ENCODE measurements at regions not wholly inside any gene's neighbourhood (a gene's known extent, or its start where the extent isn't known, plus 50 kb on each side); places are given as distances from the start of the nearest gene placed in this dataset.

- Histone ChIP-seq H3K4me1 (peaks cover 8 to 12% of the 10 kb centered on the region in 2 donors), H3K27me3 (no peaks in the 10 kb centered on the region), H3K27ac (no peak overlapping the region), H3K9me3 (no peaks in the 10 kb centered on the region), H3K36me3 (no peaks in the 10 kb centered on the region), H3K4me3 (no peak overlapping the region)
- intact Hi-C loops (cut with DNase I; ENCODE audit: low total_unique reads) (no loop called here), in situ Hi-C loops (cut with MboI; ENCODE audit: low sequenced_read_pairs in 4 of 4) (no loop called here)
- ATAC-seq: no peak
- no peak for DNase-seq
- TF ChIP-seq POLR2A (IDR thresholded peaks at IDR 0.05): no peak
- TF ChIP-seq CTCF (IDR thresholded peaks at IDR 0.05 in 4 of 5, conservative IDR thresholded peaks at IDR 0.05 in 1 of 5): no peak
Observed at GRCh38 chr2:106991866-106992265, 105.9 kb upstream of the ST6GAL2 start.

GRCh38 chr2:106995556-106995955 lies 109.6 kb upstream of the ST6GAL2 start:
- intact Hi-C loops (cut with DNase I; ENCODE audit: low total_unique reads): no loop called here
- Histone ChIP-seq H3K9me3 (no peaks in the 10 kb centered on the region), H3K4me3 (peak overlapping the region in 1 of 4 donors; percentile 41), H3K36me3 (no peaks in the 10 kb centered on the region), H3K27me3 (no peaks in the 10 kb centered on the region), H3K27ac (peak overlapping the region; percentile 64 to 79 (median 70)), H3K4me1 (peaks cover 9 to 15% of the 10 kb centered on the region in 2 donors)
- ATAC-seq (peak; percentile 68 to 86), DNase-seq (no peak)
- TF ChIP-seq CTCF (IDR thresholded peaks at IDR 0.05 in 4 of 5, conservative IDR thresholded peaks at IDR 0.05 in 1 of 5) (no peak), POLR2A (IDR thresholded peaks at IDR 0.05) (no peak)
- in situ Hi-C loops (cut with MboI; ENCODE audit: low sequenced_read_pairs in 4 of 4): no loop called here

GRCh38 chr2:106996171-106996769 lies 110.3 kb upstream of the ST6GAL2 start:
- peak; percentile 12 to 33 for DNase-seq
- Histone ChIP-seq H3K27ac (peak overlapping the region; percentile 64 to 79 (median 70)), H3K4me3 (peak overlapping the region in 3 of 4 donors; percentile 4 to 41 (median 17)), H3K27me3 (no peaks in the 10 kb centered on the region), H3K4me1 (peaks cover 9 to 15% of the 10 kb centered on the region in 2 donors), H3K36me3 (no peaks in the 10 kb centered on the region), H3K9me3 (no peaks in the 10 kb centered on the region)
- peak; percentile 83 to 89 for ATAC-seq
- in situ Hi-C loops (cut with MboI; ENCODE audit: low sequenced_read_pairs in 4 of 4): no loop called here
- TF ChIP-seq POLR2A (IDR thresholded peaks at IDR 0.05) (no peak), CTCF (IDR thresholded peaks at IDR 0.05 in 4 of 5, conservative IDR thresholded peaks at IDR 0.05 in 1 of 5) (no peak)
- intact Hi-C loops (cut with DNase I; ENCODE audit: low total_unique reads): no loop called here

- ATAC-seq (no peak), DNase-seq (no peak)
- in situ Hi-C loops (cut with MboI; ENCODE audit: low sequenced_read_pairs in 4 of 4) (no loop called here), intact Hi-C loops (cut with DNase I; ENCODE audit: low total_unique reads) (no loop called here)
- no peaks in the 10 kb centered on the region for H3K27me3 ChIP-seq
- no peak overlapping the region for H3K4me3 ChIP-seq
- TF ChIP-seq CTCF (IDR thresholded peaks at IDR 0.05 in 4 of 5, conservative IDR thresholded peaks at IDR 0.05 in 1 of 5) (no peak), POLR2A (IDR thresholded peaks at IDR 0.05) (no peak)
- H3K36me3 ChIP-seq: no peaks in the 10 kb centered on the region
- peaks cover 9 to 15% of the 10 kb centered on the region in 2 donors for H3K4me1 ChIP-seq
- no peaks in the 10 kb centered on the region for H3K9me3 ChIP-seq
- peak overlapping the region in 2 of 4 donors; percentile 63 to 64 for H3K27ac ChIP-seq
Observed at GRCh38 chr2:106997204-106997603, 111.2 kb upstream of the ST6GAL2 start.

- ATAC-seq (no peak), DNase-seq (no peak)
- in situ Hi-C loops (cut with MboI; ENCODE audit: low sequenced_read_pairs in 4 of 4): no loop called here
- Histone ChIP-seq H3K4me3 (no peak overlapping the region), H3K27ac (no peak overlapping the region), H3K36me3 (no peaks in the 10 kb centered on the region), H3K4me1 (peaks cover 6 to 10% of the 10 kb centered on the region in 2 donors), H3K9me3 (no peaks in the 10 kb centered on the region), H3K27me3 (no peaks in the 10 kb centered on the region)
- no peak for TF ChIP-seq CTCF (IDR thresholded peaks at IDR 0.05 in 4 of 5, conservative IDR thresholded peaks at IDR 0.05 in 1 of 5)
- intact Hi-C loops (cut with DNase I; ENCODE audit: low total_unique reads): no loop called here
Observed at GRCh38 chr2:107001062-107001461, 115.1 kb upstream of the ST6GAL2 start.

All from gastrocnemius medialis (tissue), 4 donors.